Kasumi-1 (cell line): ENCODE measurements at regions not wholly inside any gene's neighbourhood (a gene's known extent, or its start where the extent isn't known, plus 50 kb on each side); places are given as distances from the start of the nearest gene placed in this dataset.
"Not testable (repeated sequence)": the region's sequence is repeated elsewhere in the genome, so short reads cannot be mapped to it uniquely, and the experiment has no call there.

Experiments
- DNase-seq, 2 experiments: peaks; one replicate each; lab custom pipeline; 2025; lab: John Stamatoyannopoulos, UW

DNA sequence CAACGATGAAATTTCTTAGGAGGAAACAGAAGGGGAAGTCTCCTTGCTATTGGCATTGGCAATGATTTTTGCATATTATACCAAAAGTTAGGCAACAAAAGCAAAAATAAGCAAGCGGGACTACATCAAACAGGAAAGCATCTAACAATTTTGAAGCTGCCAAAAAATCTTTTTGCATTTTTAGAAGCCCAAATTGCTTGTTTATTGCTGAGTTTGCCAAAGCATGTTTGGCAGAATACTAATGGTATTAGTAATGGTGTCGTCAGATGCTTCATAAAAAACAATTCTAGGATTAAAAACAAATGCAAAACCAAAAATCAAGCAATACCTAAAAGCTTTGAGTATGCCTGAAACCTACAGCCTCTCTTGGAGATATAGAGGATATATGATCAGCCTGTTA, 80.0 kb downstream of the GALR1 start:
- DNase-seq = no peak

DNA sequence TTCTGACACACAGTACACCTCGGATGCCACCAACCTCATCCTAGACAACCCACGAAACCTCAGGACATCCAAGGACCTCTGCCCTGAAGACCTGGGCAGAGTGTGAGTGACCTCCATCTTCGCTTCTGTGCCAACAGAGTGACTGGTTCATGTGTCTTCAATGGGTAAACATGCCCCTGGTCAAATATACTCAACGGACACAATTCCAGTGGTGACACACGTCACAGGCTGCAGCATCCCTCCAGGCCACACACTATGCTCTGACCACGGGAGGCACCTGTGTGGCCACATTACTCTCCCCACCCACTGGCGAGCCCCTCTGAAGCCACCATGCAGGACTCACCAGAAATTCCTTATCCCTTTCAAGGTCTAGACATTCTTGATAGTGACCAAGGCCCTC, 85.2 kb downstream of the GALR1 start:
- no peak for DNase-seq

DNA sequence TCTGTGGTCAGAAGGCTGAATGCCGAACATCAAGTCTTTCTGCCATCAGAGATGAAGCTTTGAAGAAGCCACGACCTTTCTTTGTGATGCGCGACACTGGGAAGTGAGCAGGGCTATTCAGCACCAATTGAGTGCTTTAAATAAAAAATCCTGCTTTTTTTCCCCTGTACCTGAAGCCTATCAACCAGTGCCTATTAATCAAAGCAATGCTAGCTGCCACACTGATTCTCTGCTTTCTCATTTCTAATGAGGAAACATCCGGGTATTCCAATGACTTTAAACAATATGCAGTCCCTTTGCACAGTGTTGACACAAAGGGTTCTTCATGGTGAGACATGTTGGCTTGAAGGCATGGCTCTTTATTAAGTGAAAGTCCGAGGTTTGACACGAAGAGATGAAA, 88.0 kb downstream of the GALR1 start:
- no peak for DNase-seq

DNA sequence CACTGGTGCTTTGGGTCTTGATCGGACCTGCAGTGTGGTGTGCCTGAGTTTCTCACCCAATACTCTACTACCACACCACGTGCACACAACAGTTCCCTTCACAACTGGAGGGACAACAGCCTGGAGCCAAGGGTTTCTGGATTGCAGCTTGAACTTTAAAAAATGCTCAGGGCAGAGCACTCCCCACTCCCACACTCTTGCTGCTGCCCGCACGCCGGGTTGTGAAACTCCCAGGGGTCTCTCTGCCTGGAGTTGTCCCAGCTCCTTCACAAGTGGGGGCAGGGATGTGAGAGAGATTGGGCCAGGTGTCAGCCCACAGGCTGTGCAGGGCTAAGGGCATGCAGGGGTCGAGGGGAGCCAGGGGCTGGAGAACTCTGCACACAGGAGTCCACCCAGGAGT, 89.4 kb downstream of the GALR1 start:
- DNase-seq = no peak

DNA sequence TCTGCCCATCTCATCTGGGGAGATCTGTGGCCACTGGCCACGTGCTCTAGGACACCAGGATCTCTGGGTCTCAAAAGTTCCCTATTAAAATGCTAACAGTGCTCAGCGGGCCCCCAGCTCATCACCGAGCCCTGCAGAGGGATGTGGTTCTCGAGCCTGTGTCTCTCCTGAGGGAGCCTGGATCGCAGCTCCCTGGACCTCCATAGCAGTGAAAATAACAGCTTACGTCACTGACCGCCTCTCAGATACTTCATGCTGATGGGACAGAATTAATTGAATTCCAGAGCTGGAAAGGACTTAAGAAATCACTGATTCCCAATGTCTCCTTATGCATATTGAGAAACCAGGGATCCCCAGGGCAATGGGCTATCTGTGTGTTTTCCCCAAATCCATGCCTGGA, 90.0 kb downstream of the GALR1 start:
- DNase-seq = no peak

DNA sequence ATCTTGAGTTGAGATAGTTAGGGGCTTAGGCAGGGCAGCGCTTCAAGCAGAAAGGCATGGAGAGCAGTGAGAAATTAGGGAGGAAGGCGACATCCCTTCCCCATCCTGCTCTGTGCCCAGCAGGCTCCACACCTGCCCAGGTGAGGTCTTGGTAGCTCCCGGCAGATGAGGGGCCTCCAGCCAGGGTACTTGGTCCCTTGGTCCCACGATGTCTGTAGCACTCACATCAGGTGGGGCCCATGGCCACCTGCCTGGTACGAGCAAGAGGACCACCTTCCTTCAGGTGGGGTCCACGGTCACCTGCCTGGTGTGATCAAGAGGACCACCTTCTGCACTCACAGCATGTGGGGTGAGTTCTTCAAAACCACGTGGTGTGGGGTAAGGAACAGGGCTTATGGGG, 91.2 kb downstream of the GALR1 start:
- DNase-seq = no peak

DNA sequence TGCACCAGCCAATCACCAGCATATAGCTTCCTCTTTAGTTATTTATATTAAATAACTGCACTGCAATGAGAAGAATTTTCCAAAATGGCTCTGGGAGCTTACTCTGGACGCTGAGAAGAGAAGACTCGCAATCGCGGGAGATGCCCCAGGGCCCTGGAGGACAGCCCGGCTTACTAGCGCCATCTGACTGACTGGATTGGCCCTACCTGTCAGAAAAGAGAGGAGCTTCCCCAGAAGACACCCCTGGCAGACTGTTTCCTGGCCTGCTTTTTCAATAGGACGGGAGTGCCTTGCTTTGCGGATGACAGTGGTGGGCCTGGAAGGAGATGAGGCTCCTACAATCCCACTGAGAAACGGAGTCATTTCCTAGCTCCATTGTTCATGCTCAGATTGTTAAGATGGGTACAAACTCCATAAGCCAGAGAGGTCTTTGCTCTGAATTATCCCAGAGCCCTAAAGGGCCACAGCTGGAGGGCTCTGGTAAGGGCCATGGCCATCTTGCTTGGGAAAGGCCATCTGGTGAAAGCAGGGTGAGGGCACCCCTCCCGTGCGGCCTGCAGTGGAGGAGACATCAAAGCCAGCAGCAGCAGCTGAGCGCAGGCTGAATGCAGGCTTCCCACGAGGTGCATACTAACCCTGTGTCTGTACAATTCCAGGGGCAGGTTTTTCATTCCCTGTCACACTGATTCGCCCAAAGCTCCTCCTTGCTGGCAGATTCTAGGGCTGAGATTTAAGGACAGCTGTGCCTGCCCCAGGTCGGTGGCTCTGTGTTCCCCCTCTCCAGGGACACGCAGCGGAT, 92.1 kb downstream of the GALR1 start:
- DNase-seq = no peak

DNA sequence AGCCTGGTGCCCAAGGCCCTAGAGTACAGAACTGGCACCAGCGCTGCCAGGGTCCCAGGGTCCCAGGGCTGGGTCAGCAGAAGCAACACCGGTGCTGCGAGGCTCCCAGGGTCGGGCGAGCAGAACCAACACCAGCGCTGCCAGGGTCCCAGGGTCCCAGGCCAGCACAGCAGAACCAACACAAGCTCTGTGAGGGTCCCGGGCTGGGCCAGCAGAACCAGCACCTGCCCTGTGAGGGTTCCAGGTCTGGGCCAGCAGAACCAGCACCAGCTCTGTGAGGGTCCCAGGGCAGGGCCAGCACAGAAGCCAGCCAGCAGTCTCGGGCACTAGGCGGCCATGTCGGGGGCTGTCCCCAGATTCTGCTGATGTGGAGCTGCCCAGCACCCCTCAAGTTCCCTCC, 93.1 kb downstream of the GALR1 start:
- DNase-seq = no peak

DNA sequence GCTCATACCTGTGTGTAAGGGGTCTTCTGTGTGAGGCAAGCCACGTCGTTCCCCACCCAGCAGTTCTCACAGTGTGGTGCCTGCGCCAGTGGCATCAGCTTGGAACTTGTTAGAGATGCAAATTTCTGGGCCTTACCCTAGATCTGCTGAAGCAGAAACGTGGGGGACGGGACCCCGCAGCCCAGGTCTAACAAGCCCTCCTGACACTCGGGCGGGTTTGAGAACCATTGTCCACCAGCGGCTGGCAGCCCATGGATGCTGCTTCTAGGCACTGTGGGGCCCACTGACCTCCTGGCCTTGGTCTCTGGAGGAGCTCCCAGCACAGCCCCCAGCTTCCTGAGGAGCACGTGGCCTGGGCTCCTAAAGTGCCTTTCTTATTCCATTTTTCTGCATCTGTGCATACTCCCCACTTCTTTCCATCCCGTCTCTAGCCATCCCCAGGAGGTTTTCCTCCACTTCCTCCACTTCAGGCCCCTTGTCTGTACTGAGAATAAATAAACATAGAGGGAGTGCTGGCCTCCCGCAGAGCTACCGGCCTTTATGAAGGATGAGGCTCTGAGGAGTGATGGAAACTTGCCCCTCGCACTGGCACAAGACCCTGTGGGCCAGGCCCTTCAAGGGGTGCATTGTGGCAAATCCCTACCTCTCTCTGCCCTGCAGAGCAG, 94.3 kb downstream of the GALR1 start:
- DNase-seq = no peak

DNA sequence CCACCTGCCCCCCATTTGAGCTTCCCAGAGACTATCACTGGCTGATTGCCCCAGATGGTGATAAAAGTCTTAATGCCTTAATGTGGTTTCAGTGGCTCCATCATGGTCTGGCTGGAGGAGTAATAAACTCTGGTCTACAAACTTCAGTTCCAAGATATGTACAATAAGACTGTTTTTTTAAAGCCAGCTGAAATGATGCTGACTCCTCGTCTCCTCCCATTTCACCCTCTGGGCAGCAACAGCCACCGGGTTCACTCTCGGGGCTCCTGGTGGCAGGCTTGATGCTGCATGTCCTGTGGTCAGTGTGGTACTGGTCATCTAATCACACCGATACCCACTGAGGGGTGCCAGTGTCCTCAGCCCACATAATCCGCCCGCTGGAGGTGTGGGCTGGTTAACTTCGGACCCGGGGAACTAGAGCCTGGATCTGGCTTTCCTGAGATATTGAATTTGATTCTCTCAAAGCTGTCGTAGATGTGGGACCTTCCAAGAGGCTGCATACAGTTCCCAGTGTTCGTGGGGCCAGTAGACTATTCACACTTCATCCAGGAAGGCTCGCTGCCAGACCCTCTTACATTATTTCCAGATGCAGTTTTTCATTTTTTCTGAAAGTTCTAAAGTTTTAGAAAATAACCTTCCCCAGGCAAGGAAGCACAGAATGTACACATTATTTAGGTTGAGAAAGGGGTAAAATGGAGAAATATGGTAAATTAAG, 95.3 kb downstream of the GALR1 start:
- no peak for DNase-seq

DNA sequence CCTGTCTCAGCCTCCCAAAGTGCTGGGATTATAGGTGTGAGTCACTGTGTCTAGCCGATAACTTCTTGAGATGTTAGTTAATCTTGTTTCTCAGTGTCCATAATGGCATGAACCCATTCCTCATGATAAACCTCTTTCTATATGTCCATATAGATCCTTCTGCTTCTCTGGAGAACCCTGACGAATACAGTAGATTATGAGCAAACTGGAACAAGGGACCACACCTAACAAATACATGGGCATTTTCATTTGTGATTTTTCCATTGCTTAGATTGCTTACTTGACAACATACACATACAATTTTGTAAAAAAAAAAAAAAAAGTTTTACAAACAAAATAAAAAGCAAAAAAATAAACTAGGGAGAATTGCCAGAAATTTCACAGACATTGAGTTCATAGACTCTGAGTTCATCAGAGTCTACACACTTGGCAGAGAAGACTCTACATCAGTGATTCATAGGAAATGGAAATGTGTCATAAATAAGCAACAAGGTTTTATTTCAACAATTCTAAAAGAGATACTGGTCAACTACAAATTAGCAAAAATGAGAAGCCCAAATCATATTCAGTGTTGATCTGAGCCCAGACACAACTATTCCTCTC, 96.7 kb downstream of the GALR1 start:
- no peak for DNase-seq

DNA sequence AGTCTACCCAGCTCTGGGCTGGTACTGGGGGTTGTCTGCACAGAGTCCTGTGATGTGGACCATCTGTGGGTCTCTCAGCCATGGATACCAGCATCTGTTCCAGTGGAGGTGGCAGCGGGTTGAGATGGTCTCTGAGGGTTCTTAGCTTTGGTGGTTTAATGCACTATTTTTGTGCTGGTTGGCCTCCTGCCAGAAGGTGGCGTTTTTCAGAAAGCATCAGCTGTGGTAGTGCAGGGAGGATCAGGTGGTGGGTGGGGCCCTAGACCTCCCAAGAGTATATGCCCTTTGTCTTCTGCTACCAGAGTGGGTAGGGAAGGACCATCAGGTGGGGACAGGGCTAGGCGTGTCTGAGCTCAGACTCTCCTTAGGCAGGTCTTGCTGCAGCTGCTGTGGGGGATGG, 103.7 kb downstream of the GALR1 start:
- not testable (repeated sequence) for DNase-seq

DNA sequence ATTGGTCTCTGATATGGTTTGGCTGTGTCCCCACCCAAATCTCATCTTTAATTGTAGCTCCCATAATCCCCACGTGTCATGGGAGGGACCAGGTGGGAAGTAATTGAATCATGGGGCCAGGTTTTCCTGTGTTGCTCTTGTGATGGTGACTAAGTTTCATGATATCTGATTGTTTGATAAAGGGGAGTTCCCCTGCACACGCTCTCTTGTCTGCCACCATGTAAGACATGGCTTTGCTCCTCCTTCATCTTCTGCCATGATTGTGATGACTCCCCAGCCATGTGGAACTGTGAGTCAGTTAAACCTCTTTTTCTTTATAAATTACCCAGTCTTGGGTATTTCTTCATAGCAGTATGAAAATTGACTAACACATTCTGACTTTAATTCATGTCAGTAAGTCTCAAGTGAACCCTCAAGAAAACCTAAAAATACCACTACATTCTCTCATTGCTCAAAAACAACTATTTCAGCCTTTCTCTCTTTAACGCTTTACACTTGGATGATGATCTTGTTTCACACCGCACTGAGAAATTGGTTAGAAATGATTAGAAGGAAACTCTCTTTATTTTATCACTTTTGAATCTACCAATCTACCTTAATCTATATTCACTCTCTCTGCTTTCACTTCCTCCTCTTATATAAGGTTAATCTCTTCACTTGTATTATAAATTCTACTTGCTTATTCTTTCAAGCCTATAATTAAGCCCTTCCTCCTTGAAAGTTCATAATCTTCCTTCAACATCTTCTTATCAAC, 110.1 kb downstream of the GALR1 start:
- no peak for DNase-seq

DNA sequence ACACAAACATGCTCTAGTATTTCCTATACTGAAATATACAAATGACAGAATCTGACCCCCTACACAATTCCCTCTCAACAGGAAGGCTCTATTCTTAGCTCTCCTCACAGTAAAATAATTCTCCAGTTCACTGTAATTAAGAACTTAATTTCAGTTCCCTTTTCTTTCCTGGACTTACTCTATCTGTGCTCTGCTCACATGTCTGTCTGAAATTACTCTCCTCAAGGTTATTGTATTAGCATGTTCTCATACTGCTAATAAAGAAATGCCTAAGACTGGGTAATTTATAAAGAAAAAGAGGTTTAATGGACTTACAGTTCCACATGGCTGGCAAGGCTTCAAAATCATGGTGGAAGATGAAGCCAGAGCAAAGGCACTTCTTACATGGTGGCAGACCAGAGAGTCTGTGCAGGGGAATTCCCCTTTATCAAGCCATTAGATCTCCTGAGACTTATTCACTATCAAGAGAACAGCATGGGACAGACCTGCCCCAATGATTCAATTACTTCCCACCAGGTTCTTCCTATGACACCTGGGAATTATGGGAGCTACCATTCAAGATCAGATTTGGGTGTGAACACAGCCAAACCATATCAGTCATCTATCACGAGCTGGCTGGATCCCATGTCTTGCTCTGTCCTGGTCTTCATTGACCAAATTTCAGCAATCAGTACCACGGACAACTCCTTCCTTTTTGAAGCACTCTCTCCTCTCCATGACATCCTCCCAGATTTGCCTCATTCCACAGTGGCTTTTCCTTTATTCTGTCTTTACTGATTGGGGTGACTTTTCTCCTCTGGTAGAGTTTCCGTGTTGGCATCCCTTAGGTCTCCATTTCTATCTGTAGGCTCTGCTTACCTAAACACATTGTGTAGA, 110.9 kb downstream of the GALR1 start:
- DNase-seq = peak; percentile 12 to 25

DNA sequence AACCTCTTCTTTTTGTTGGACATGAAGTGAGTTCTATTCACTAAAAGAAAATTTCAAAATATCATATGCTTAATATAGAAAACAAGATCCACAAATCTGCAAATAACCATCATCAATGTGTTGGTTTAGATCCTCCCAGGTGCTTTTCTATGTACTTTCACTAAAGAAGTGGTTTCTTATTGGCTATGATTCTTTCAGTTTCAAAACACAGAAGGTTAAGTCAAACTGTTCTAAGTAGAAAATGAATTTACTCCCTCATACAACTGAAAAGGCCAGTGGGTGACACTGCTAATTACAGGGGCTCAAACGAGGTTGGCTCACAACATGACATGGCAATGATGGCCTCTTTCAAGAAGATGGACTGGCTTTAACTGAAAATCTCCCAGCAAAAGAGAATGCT, 111.7 kb downstream of the GALR1 start:
- no peak for DNase-seq

DNA sequence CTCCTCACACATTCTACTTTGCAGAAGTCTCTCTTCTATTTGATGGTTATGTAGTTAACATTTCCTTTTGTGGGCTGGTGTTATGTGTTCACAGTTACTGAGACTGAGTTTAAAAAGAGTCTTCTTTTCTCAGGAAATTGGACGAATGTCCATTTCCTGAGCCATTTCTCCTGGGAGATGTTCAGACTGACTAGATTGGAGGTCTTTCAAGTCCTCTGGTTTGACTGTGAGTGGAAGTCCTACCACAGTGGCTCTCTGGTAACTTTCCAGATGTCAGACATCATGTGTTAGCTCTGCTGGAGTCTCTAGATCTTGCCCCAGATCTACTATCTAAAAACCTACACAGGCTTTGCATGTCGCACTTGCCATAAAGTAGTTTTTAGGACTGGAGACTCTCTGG, 116.0 kb downstream of the GALR1 start:
- DNase-seq = no peak

DNA sequence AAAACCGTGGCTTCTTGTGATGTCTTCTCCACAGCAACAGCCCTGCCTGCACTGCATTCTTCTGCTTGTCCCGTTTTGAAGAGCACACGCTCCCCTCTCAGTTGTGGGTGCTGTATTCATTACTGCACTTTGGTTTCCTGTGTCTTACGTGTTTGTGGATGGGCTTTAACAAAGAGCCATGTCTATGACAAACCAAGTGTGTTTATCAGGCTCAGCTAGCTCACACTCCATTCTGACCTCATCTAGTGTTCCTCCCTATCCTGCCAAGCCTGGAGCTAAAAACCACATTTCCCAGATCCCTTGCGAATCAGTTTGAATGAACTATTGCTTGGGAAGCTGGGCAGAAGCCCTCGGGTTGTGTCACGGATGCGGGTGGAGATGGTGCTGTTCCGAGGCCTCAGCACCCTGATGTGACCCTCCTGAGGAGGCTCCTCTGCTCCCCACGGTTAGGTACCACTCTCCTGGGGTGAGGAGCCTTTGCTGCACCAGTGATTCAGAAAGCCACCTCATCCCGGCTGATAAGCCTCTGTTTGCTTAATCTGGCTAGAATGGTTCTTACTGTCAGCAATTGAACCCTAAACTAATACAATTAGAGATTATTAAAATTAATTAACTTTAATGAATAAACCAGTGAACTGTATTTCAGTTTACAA, 116.5 kb downstream of the GALR1 start:
- no peak for DNase-seq

DNA sequence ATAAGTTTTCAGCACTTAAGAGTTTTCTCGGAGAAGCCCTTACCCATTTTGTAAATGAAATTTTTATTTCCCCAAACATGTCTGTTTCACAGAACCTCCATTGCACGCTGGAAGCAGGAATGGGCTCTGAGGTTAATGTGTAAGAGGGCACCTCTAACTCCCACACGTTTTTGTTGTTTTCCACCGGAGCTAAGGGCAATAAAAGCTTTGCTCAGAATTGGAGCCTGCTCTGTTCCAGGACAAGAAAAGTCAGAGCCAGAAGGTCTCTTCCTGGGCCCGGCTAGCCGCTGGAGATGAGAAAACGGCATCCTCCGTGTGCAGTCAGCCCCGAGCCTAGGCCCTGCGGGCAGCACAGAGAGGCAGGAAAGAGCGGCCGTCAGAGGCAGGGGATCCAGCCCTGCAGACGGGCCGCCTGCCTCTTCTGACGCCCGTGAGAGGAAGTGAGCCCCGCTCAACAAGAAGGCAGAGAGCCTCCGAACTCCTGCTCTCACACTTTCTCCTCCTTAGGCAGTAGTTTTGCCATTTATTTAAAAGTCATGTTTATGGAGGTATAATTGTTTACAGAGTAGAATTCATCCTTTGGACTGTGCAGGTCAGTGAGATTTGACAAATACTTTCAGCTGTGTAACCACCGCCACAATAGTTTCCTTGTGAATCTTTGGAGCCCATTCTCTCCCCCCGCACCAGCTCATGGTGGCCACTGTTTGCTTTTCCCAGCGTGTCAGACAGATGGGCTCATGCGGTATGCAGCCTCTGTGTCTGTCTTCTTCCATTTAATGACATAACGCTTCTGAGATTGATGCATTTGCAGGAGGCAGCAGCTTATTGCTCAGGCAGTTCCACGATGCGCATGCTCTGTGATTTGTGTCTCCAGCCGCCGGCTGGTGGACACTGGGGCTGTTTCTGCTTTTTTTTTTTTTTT, 117.3 kb downstream of the GALR1 start:
- no peak for DNase-seq

DNA sequence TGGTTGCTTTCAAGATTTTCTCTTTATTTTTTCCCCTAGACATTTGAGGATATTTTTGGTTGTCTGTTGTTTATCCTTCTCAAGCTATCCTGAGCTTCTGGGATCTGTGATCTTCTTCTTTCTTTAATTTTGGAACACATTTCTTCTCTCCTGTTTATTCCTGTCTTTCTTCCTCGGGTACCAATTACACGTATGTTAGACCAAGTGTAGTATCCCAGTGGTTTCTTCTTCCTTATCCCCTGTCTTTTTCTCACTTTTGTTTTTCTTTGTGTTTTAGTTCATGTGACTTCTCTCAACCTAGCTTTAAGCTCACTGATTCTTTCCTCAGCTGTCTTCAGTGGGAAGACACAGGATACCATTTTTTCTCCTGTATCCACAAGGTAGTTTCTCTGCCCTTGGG, 120.0 kb downstream of the GALR1 start:
- DNase-seq = no peak
